ENCODE measurements at regions not wholly inside any gene's neighbourhood (a gene's known extent, or its start where the extent isn't known, plus 50 kb on each side); places are given as distances from the start of the nearest gene placed in this dataset.

DNA sequence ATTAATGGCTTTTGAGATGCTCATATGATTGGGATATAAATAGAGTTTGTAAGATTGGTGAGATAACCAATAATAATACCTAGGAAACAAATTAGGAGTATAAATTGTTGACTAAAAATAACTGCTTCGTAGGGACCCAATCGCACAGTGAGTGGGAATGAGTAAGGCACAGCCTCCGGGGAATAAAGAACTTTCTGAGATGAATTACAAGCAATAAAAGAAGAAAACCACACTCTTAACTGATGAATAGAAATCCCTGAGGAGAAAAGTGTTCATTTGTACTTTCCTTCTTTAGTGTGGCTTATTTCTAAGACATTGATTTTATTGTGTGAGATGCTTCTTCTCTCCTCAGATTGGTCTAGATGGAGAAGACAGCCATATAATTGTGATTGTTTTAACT is 443.4 kb upstream of the PRMT6 start:
- intact Hi-C loops (cut with micrococcal nuclease) (no loop called here), dilution Hi-C loops (cut with MboI; ENCODE audit: extremely low pct_ligation_motif_present, low sequenced_read_pairs) (no loop called here)
- TF ChIP-seq, protein P1, sequence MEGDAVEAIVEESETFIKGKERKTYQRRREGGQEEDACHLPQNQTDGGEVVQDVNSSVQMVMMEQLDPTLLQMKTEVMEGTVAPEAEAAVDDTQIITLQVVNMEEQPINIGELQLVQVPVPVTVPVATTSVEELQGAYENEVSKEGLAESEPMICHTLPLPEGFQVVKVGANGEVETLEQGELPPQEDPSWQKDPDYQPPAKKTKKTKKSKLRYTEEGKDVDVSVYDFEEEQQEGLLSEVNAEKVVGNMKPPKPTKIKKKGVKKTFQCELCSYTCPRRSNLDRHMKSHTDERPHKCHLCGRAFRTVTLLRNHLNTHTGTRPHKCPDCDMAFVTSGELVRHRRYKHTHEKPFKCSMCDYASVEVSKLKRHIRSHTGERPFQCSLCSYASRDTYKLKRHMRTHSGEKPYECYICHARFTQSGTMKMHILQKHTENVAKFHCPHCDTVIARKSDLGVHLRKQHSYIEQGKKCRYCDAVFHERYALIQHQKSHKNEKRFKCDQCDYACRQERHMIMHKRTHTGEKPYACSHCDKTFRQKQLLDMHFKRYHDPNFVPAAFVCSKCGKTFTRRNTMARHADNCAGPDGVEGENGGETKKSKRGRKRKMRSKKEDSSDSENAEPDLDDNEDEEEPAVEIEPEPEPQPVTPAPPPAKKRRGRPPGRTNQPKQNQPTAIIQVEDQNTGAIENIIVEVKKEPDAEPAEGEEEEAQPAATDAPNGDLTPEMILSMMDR (IDR thresholded peaks at IDR 0.05; ENCODE audit: extremely low read depth in 1 of 2, insufficient read depth in 1 of 2, low read depth in 1 of 2, low read length in 2 of 2), result no peak
- TF ChIP-seq, protein P2, sequence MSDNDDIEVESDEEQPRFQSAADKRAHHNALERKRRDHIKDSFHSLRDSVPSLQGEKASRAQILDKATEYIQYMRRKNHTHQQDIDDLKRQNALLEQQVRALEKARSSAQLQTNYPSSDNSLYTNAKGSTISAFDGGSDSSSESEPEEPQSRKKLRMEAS (IDR thresholded peaks at IDR 0.05; ENCODE audit: insufficient read depth, insufficient read length), result no peak
- TF ChIP-seq GATA2 (IDR thresholded peaks at IDR 0.05; ENCODE audit: insufficient read depth, insufficient read length, low read depth, low read length), result no peak
- H2AFZ ChIP-seq (ENCODE audit: low read depth, low read length), result no peak overlapping the region
- H3K4me2 ChIP-seq (ENCODE audit: insufficient read depth, low read length), result no peak overlapping the region
- ChIA-PET CTCF (no interaction called here), POLR2A (no interaction called here)
- no peaks in the 10 kb centered on the region for H3K36me3 ChIP-seq (ENCODE audit: control insufficient read depth in 2 of 2, extremely low read depth in 1 of 2, insufficient read depth in 2 of 2, low read length in 2 of 2)
- BruUV-seq (replicated peaks), result no TSS peak
- no peak overlapping the region for H3K4me3 ChIP-seq (replicated peaks in 1 of 3; ENCODE audit: insufficient read depth in 1 of 3, low read depth in 1 of 3, low read length in 3 of 3)
- H3K79me2 ChIP-seq (ENCODE audit: control insufficient read depth, insufficient read depth, low read length), result no peaks in the 10 kb centered on the region
- no peaks in the 10 kb centered on the region for H3K4me1 ChIP-seq (ENCODE audit: control insufficient read depth, extremely low read depth, insufficient read depth, low read length)
- no peak for DNase-seq (ENCODE audit: low read depth, low spot score)
- peaks cover 2% of the 10 kb centered on the region for H3K9me3 ChIP-seq (replicated peaks; ENCODE audit: control insufficient read depth, insufficient read depth, low read length)
- FAIRE-seq, result no peak
- no peaks in the 10 kb centered on the region for H4K20me1 ChIP-seq (replicated peaks; ENCODE audit: control insufficient read depth, extremely low read depth, insufficient read depth, low read length)
- no peaks in the 10 kb centered on the region for H3K27me3 ChIP-seq (ENCODE audit: control insufficient read depth in 2 of 2, insufficient read depth in 2 of 2, low read length in 2 of 2)
- no peaks in the 10 kb centered on the region for H3K9me1 ChIP-seq (replicated peaks; ENCODE audit: control insufficient read depth, extremely low read depth, insufficient read depth, low read length)
- no peak overlapping the region for H3K9ac ChIP-seq (replicated peaks; ENCODE audit: extremely low read depth, insufficient read depth, low read length)
- H3K27ac ChIP-seq (ENCODE audit: insufficient read depth, low read depth, low read length), result no peak overlapping the region

DNA sequence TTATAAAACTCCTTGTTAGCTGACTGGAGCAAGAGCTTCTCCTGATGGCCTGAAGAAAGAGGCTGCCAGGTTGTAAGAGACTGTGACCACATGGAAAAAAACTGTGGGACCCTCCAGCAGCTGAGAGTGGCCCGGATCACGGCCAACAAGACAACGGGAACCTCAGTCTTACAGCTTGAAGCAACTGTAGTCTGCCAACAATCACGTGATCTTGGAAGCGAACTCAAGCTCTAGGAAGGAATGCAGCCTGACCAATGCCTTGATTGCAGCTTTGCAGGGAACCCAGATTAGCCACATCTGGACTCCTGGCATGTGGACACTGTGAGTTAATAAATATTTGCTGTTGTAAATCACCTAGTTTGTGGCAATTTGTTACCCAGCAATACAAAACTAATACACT is 442.6 kb upstream of the PRMT6 start:
- Histone ChIP-seq H3K27ac (ENCODE audit: insufficient read depth, low read depth, low read length) (no peak overlapping the region), H2AFZ (ENCODE audit: low read depth, low read length) (no peak overlapping the region), H3K27me3 (ENCODE audit: control insufficient read depth in 2 of 2, insufficient read depth in 2 of 2, low read length in 2 of 2) (no peaks in the 10 kb centered on the region), H3K79me2 (ENCODE audit: control insufficient read depth, insufficient read depth, low read length) (no peaks in the 10 kb centered on the region), H3K4me3 (replicated peaks in 1 of 3; ENCODE audit: insufficient read depth in 1 of 3, low read depth in 1 of 3, low read length in 3 of 3) (no peak overlapping the region), H3K9me1 (replicated peaks; ENCODE audit: control insufficient read depth, extremely low read depth, insufficient read depth, low read length) (no peaks in the 10 kb centered on the region), H4K20me1 (replicated peaks; ENCODE audit: control insufficient read depth, extremely low read depth, insufficient read depth, low read length) (no peaks in the 10 kb centered on the region), H3K4me1 (ENCODE audit: control insufficient read depth, extremely low read depth, insufficient read depth, low read length) (no peaks in the 10 kb centered on the region), H3K9me3 (replicated peaks; ENCODE audit: control insufficient read depth, insufficient read depth, low read length) (peaks cover 2% of the 10 kb centered on the region), H3K9ac (replicated peaks; ENCODE audit: extremely low read depth, insufficient read depth, low read length) (no peak overlapping the region), H3K4me2 (ENCODE audit: insufficient read depth, low read length) (no peak overlapping the region), H3K36me3 (ENCODE audit: control insufficient read depth in 2 of 2, extremely low read depth in 1 of 2, insufficient read depth in 2 of 2, low read length in 2 of 2) (no peaks in the 10 kb centered on the region)
- no TSS peak for BruUV-seq (replicated peaks)
- TF ChIP-seq FOS (IDR thresholded peaks at IDR 0.05; ENCODE audit: borderline replicate concordance, insufficient read depth, low read length) (no peak), JUN (IDR thresholded peaks at IDR 0.05; ENCODE audit: borderline replicate concordance, insufficient read depth, insufficient read length, low read depth) (no peak), GATA2 (IDR thresholded peaks at IDR 0.05; ENCODE audit: insufficient read depth, insufficient read length, low read depth, low read length) (no peak), POLR2AphosphoS5 (IDR thresholded peaks at IDR 0.05; ENCODE audit: insufficient read depth, low read depth, low read length) (no peak), EZH2 (IDR thresholded peaks at IDR 0.05; ENCODE audit: borderline replicate concordance, low read depth, low read length, severe bottlenecking) (no peak), POLR2A (IDR thresholded peaks at IDR 0.05; ENCODE audit: low read depth, low read length) (no peak), MYC (IDR thresholded peaks at IDR 0.05; ENCODE audit: low read depth, low read length) (no peak)
- TF ChIP-seq, protein P2 (IDR thresholded peaks at IDR 0.05; ENCODE audit: insufficient read depth, insufficient read length), result no peak
- TF ChIP-seq, protein P1 (IDR thresholded peaks at IDR 0.05; ENCODE audit: extremely low read depth in 1 of 2, insufficient read depth in 1 of 2, low read depth in 1 of 2, low read length in 2 of 2), result no peak
- FAIRE-seq (no peak), DNase-seq (ENCODE audit: low read depth, low spot score) (no peak)
- ChIA-PET POLR2A (no interaction called here), CTCF (no interaction called here)
- dilution Hi-C loops (cut with MboI; ENCODE audit: extremely low pct_ligation_motif_present, low sequenced_read_pairs), result no loop called here
- intact Hi-C loops (cut with micrococcal nuclease), result no loop called here

Data from endothelial cell of umbilical vein (primary cell).